GM19025 (cell line): ENCODE measurements at regions not wholly inside any gene's neighbourhood (a gene's known extent, or its start where the extent isn't known, plus 50 kb on each side); places are given as distances from the start of the nearest gene placed in this dataset.
"Not testable (repeated sequence)": the region's sequence is repeated elsewhere in the genome, so short reads cannot be mapped to it uniquely, and the experiment has no call there.

Experiments used
- ATAC-seq: cut with Tn5 transposase; IDR thresholded peaks from one replicate; pipeline ENCODE4 v1.9.1; 2021; ENCODE audit warnings: mild to moderate bottlenecking, low read depth, moderate library complexity; ENCODE audit not compliant: unreplicated experiment

DNA sequence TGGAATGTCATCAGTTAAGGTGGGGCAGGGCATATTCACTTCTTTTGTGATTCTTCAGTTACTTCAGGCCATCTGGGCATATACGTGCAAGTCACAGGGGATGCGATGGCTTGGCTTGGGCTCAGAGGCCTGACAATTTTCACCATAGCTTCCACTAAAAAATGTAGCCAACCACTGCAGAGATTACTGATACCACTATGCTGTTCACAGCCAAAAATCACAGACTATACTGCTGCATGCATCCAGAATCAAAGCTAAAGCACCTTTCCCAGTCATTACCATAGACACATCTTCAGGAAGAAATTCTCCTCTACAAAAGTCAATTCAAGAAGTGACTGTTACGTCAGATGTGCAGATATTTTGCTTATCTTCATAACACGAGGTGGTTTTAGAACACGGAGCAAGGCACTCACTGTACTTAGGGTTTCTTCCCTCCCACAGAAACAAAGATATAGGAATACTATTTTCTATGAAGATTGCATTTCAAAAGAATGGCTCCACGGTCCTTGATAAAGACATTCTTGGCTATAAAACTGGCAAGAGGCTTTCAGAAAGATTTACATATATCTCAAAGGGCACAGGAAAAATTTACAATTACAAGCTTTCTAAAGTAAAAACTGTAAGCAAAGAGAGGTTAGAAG, 1556.6 kb upstream of the PRR20A start:
- ATAC-seq, result no peak

GRCh38 chr13:55602784-55603183, 1537.9 kb upstream of the PRR20A start:
- ATAC-seq, result no peak

DNA sequence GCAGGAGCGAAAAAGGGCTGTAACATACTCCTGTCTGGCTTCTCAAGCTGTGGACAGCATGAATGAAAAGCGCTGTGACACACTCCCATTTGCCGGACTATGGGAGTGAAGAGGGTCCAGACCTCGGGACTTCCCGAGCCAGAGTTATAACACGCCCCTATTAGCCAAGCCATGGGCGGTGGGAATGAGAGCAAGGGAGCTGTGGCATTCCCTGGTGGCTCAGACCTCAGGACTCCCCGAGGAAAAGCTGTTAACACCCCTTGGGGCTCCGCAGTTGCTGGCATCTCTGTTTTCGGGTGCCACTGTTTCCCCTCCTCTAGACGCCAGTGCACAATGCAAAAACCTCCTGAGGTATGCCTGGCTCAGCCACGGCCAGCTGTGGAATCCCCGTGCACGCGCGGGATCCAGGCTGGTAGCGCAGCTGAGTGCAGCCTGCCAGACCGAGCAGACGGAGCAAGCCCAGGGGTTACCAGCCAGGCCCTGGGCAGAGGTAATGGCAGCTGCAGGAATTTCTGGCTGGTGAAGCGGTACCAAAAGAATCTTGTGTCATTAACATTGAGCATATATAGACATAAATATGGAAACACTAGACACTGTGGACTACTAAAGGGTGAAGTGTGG, 1534.6 kb upstream of the PRR20A start:
- no peak for ATAC-seq

DNA sequence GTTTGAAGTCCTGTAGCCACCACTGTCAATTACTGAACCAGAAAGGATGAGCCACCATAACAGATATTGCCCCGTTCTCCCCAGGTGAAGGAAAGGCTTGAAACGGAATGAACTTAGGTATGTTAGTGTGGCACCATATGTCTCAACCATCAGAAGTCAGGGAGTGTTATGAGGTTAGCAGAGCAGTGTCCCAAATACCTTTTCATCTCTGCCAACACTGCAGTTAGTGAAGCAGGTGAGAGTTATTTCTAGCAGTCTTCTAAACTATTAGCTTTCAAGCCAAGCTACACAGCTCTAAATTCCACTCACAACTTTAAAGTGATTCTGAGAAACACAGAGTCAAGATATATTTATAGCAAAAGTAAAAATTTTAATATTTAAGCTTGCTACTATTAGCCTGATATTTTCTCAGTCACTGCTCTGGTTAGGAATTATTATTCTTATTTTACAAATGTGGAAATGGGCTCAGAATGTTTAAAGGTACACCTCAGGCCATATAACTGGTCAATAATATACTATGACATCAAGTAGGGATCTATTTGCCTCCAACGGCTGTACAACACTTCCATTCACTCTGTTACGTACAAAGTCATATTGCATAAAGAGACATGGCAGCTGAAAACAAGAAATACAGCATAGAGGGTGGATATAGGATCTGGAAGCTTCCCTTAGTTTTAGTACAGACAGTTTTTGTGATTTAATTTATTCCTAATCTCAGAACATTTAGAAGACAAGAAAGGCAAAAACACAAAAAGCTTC, 1527.1 kb upstream of the PRR20A start:
- ATAC-seq, result no peak

DNA sequence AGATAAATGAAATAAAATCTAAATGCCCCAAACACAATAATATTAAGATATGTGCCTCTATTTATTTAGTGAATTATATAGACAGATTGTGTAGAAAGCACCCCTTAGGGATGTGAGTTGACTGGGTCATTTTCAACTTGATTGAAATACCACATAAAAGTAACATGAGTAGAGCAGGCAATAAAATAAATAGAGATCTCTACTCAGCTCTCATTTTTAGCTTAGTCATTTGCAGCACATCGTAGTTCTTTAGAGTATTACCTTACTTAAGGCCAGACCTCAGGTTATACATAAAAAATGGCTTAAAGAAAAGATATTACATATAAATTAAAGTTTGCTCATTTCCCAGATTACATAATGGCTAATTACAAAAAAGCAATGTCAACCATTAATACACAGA, 1525.6 kb upstream of the PRR20A start:
- ATAC-seq, result no peak

GRCh38 chr13:55617241-55617640, 1523.5 kb upstream of the PRR20A start:
- no peak for ATAC-seq

- no peak for ATAC-seq
Observed at GRCh38 chr13:55627221-55627620, 1513.5 kb upstream of the PRR20A start.

- ATAC-seq, result no peak
Observed at GRCh38 chr13:55632402-55632801, 1508.3 kb upstream of the PRR20A start.

DNA sequence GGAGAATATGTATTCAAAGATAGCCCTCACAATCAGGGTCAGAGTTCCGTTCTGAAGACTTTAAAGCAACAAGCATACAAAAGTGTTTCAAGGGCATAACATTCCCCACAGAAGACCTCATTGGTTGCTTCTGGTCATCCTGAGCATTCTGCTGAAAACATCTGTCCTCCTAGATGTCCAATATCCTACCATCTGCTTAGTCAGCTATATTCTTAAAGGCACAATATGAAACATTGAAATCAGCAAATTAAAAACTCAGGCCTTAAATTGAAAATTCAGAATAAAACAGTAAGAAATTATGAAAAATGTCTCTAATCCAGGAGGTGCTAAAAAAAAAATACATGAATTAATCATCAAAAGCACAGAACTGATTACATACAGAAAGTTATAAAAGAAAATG, 1491.2 kb upstream of the PRR20A start:
- no peak for ATAC-seq

DNA sequence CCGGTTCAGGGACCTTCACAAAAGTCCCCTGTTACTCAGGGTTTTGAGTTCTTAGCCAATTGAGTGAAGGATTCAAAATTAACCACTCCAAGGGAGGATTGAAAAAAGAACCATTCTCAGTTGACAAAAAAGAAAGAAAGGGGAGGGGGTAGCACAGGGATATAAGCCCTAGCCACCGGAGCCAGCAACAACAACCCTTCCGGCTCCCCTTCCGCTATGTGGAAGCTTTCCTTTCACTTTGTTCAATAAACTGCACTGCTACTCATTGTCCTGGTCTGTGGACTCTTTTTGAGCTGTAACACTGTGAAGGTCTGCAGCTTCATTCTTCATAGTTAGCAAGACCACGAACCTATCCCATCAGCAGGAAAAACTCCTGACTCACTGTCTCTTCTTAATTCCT, 1488.1 kb upstream of the PRR20A start:
- no peak for ATAC-seq

- no peak for ATAC-seq
Observed at GRCh38 chr13:55653497-55653896, 1487.2 kb upstream of the PRR20A start.

DNA sequence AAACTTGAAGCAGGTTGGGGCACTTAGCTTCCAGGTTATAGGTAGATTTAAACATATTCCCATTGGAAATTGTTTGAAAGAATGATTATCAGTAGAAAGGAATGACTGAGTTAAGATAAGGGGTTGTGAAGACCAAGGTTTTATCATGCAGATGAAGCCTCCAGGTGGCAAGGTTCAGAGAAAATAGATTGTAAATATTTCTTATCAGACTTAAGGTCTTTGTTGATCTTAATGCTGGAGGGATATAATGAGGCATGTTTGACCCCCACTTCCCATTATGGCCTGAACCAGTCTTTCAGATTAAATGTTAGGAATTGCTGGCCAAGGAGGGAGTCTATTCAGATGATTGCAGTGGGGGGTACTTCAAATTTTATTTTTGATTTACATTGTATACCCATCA, 1486.5 kb upstream of the PRR20A start:
- no peak for ATAC-seq

DNA sequence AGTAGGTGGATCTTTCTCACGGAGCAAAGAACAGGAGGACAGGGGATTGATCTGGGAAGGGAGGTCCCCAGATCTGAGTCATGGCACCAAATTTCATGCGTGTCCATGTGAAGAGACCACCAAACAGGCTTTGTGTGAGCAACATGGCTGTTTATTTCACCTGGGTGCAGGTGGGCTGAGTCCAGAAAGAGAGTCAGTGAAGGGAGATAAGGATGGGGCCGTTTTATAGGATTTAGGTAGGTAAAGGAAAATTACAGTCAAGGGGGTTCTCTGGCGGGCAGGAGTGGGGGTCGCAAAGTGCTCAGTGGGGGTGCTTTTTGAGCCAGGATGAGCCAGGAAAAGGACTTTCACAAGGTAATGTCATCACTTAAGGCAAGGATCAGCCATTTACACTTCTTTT, 1480.5 kb upstream of the PRR20A start:
- not testable (repeated sequence) for ATAC-seq

GRCh38 chr13:55660851-55661250, 1479.9 kb upstream of the PRR20A start:
- no peak for ATAC-seq

DNA sequence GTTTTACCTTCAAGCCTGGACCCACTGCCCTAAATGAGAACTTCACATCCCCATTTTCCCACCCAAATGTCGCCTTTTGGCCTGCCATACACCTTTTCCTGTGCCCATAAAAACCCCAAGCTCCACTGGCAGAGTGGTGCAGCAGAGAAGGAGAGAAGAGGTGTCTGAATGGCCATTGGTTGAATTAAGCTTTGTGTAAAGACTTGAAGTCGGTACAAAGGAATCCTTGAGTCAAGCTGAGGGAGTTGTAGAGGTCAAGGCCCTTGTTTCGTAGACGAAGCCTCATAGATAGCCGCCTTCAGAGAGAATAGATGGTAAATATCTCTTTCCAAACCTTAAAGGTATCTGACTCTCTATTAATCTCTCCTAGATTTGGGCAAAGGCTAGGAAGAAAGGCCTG, 1479.2 kb upstream of the PRR20A start:
- ATAC-seq, result no peak

DNA sequence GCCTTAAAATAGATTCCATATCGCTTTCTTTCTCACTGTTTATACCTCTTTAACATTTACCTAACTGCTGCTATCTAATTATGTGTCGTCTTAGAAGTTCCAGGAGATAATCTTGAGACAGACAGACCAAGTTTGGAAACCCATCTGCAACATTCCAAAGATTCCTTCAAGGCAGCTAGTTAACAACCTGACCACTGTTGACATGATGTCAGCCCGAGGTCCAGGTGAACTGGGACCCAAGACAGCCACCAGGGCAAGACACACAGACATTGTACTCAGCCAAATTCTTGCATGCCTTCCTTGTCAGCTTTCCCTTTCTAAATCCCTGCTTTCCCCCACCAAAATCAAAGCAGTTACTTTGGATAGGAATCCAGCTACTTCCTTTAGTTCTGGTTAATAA, 1476.5 kb upstream of the PRR20A start:
- no peak for ATAC-seq

DNA sequence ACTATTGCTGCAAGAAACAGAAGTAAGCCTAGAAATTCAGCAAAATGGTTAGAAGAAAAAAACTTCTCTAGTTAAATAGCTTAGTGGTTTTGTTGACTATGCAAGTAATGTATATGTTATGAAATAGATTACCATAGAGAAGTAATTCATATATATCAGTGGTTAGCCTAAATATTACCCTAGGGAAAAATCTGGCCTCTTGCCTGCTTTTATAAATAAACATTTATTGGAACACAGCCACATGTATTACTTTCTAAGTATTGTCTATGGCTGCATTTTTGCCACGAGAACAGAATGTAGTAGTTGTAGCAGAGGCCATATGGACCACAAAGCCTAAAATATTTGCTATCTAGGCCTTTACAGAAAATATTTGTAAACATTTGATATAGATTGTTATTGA, 1471.7 kb upstream of the PRR20A start:
- ATAC-seq, result no peak

- no peak for ATAC-seq
Observed at GRCh38 chr13:55673910-55674309, 1466.8 kb upstream of the PRR20A start.

GRCh38 chr13:55682776-55683175, 1457.9 kb upstream of the PRR20A start:
- no peak for ATAC-seq

GRCh38 chr13:55705526-55705925, 1435.2 kb upstream of the PRR20A start:
- no peak for ATAC-seq

GRCh38 chr13:55705971-55706370, 1434.7 kb upstream of the PRR20A start:
- ATAC-seq, result no peak

- no peak for ATAC-seq
Observed at GRCh38 chr13:55714120-55714519, 1426.6 kb upstream of the PRR20A start.
